ENCODE measurements at regions not wholly inside any gene's neighbourhood (a gene's known extent, or its start where the extent isn't known, plus 50 kb on each side); places are given as distances from the start of the nearest gene placed in this dataset.
A peak's percentile ranks its signal among the peaks of the same experiment; 100 is the strongest.

- Mint-ChIP-seq H3K4me3 (no peak overlapping the region), H3K9me3 (no peaks in the 10 kb centered on the region), H3K27ac (no peak overlapping the region), H3K36me3 (ENCODE audit: low read depth) (no peaks in the 10 kb centered on the region; the same call in 2 of the 3 replicates), H3K4me1 (peaks cover 26% of the 10 kb centered on the region), H3K27me3 (ENCODE audit: insufficient read depth, low read depth, poor library complexity) (peaks cover 4% of the 10 kb centered on the region)
- Histone ChIP-seq H3K4me1 (ENCODE audit: insufficient read depth) (peaks cover 16% of the 10 kb centered on the region), H2AFZ (peak overlapping the region; percentile 56; the same call in 1 of the 2 replicates), H4K20me1 (replicated peaks; ENCODE audit: insufficient read depth) (no peaks in the 10 kb centered on the region), H3K4me3 (no peak overlapping the region), H3K4me2 (no peak overlapping the region), H3K79me2 (replicated peaks; ENCODE audit: insufficient read depth) (no peaks in the 10 kb centered on the region), H3K27me3 (ENCODE audit: insufficient read depth) (no peaks in the 10 kb centered on the region), H3K27ac (ENCODE audit: low read depth) (no peak overlapping the region), H3F3A (replicated peaks; ENCODE audit: low read depth) (no peaks in the 10 kb centered on the region), H3K9me2 (ENCODE audit: insufficient read depth) (no peaks in the 10 kb centered on the region), H3K36me3 (ENCODE audit: insufficient read depth) (no peaks in the 10 kb centered on the region)
- TF ChIP-seq, protein P1, sequence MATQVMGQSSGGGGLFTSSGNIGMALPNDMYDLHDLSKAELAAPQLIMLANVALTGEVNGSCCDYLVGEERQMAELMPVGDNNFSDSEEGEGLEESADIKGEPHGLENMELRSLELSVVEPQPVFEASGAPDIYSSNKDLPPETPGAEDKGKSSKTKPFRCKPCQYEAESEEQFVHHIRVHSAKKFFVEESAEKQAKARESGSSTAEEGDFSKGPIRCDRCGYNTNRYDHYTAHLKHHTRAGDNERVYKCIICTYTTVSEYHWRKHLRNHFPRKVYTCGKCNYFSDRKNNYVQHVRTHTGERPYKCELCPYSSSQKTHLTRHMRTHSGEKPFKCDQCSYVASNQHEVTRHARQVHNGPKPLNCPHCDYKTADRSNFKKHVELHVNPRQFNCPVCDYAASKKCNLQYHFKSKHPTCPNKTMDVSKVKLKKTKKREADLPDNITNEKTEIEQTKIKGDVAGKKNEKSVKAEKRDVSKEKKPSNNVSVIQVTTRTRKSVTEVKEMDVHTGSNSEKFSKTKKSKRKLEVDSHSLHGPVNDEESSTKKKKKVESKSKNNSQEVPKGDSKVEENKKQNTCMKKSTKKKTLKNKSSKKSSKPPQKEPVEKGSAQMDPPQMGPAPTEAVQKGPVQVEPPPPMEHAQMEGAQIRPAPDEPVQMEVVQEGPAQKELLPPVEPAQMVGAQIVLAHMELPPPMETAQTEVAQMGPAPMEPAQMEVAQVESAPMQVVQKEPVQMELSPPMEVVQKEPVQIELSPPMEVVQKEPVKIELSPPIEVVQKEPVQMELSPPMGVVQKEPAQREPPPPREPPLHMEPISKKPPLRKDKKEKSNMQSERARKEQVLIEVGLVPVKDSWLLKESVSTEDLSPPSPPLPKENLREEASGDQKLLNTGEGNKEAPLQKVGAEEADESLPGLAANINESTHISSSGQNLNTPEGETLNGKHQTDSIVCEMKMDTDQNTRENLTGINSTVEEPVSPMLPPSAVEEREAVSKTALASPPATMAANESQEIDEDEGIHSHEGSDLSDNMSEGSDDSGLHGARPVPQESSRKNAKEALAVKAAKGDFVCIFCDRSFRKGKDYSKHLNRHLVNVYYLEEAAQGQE (IDR thresholded peaks at IDR 0.05; ENCODE audit: unreplicated experiment), result no peak
- TF ChIP-seq POLR2AphosphoS5 (IDR thresholded peaks at IDR 0.05; ENCODE audit: low read depth) (no peak), STAT1 (IDR thresholded peaks at IDR 0.05; ENCODE audit: unreplicated experiment) (no peak), CREB1 (CRISPR knock-in tag; IDR thresholded peaks at IDR 0.05; ENCODE audit: low read depth) (no peak), ZNF331 (CRISPR knock-in tag; IDR thresholded peaks at IDR 0.05; ENCODE audit: low read depth) (no peak), EZH2phosphoT487 (IDR thresholded peaks at IDR 0.05; ENCODE audit: unreplicated experiment) (no peak), EZH2 (IDR thresholded peaks at IDR 0.05; ENCODE audit: low read depth, unreplicated experiment) (no peak), JUNB (IDR thresholded peaks at IDR 0.05; ENCODE audit: unreplicated experiment) (no peak)
- TF ChIP-seq, protein P2, sequence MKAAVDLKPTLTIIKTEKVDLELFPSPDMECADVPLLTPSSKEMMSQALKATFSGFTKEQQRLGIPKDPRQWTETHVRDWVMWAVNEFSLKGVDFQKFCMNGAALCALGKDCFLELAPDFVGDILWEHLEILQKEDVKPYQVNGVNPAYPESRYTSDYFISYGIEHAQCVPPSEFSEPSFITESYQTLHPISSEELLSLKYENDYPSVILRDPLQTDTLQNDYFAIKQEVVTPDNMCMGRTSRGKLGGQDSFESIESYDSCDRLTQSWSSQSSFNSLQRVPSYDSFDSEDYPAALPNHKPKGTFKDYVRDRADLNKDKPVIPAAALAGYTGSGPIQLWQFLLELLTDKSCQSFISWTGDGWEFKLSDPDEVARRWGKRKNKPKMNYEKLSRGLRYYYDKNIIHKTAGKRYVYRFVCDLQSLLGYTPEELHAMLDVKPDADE (IDR thresholded peaks at IDR 0.05), result no peak
- DNase-seq (ENCODE audit: low spot score), result no peak
- no peak for ATAC-seq
Measured at GRCh38 chr6:113292646-113293422, 564.3 kb upstream of the MARCKS start.

- H2AFZ ChIP-seq, result no peak overlapping the region
- H3K27me3 Mint-ChIP-seq (ENCODE audit: insufficient read depth, low read depth, poor library complexity), result peaks cover 4% of the 10 kb centered on the region
- TF ChIP-seq ZNF114 (CRISPR knock-in tag; IDR thresholded peaks at IDR 0.05), result no peak
- TF ChIP-seq EZH2phosphoT487 (IDR thresholded peaks at IDR 0.05; ENCODE audit: unreplicated experiment), result no peak
- TF ChIP-seq, protein P1 (IDR thresholded peaks at IDR 0.05; ENCODE audit: unreplicated experiment), result no peak
- no peak for TF ChIP-seq JUNB (IDR thresholded peaks at IDR 0.05; ENCODE audit: unreplicated experiment)
Measured at GRCh38 chr6:113293423-113293740, 563.8 kb upstream of the MARCKS start.

More at GRCh38 chr6:113293423-113293740, 563.8 kb upstream of the MARCKS start:
- DNase-seq (ENCODE audit: low spot score) (no peak), ATAC-seq (no peak)
- H4K20me1 ChIP-seq (replicated peaks; ENCODE audit: insufficient read depth), result no peaks in the 10 kb centered on the region
- H3K27ac Mint-ChIP-seq, result no peak overlapping the region
- no peak overlapping the region for H3K4me3 Mint-ChIP-seq
- peaks cover 16% of the 10 kb centered on the region for H3K4me1 ChIP-seq (ENCODE audit: insufficient read depth)
- H3K36me3 ChIP-seq (ENCODE audit: insufficient read depth), result no peaks in the 10 kb centered on the region
- no peak overlapping the region for H3K4me2 ChIP-seq
- H3F3A ChIP-seq (replicated peaks; ENCODE audit: low read depth), result no peaks in the 10 kb centered on the region
- H3K9me2 ChIP-seq (ENCODE audit: insufficient read depth), result no peaks in the 10 kb centered on the region
- H3K9me3 Mint-ChIP-seq, result no peaks in the 10 kb centered on the region
- H3K79me2 ChIP-seq (replicated peaks; ENCODE audit: insufficient read depth), result no peaks in the 10 kb centered on the region
- H3K36me3 Mint-ChIP-seq (ENCODE audit: low read depth), result no peaks in the 10 kb centered on the region; the same call in 2 of the 3 replicates
- H3K27me3 ChIP-seq (ENCODE audit: insufficient read depth), result no peaks in the 10 kb centered on the region
- no peak overlapping the region for H3K27ac ChIP-seq (ENCODE audit: low read depth)
- no peak overlapping the region for H3K4me3 ChIP-seq
- H3K4me1 Mint-ChIP-seq, result peaks cover 26% of the 10 kb centered on the region
